Epithelial cell of esophagus (primary cell): ENCODE measurements at regions not wholly inside any gene's neighbourhood (a gene's known extent, or its start where the extent isn't known, plus 50 kb on each side); places are given as distances from the start of the nearest gene placed in this dataset.

ENCODE experiments used
- DNase-seq: peaks from one replicate; pipeline ENCODE4 v3.0.0; 2010; ENCODE audit warnings: low read depth
- H3K4me3 ChIP-seq: 2 replicates; pipeline ENCODE4 v1.5.1; 2011; ENCODE audit warnings: mild to moderate bottlenecking, low read length, control low read depth
- CTCF ChIP-seq: IDR thresholded peaks from 2 replicates; pipeline ENCODE4 v1.5.1; 2011; ENCODE audit warnings: low read depth, mild to moderate bottlenecking, low read length, control low read depth, inconsistent platforms; ENCODE audit not compliant: insufficient read depth; ENCODE audit errors: missing control alignments

GRCh38 chr5:63596254-63596653 is 366.0 kb downstream of the HTR1A start:
- no peak overlapping the region for H3K4me3 ChIP-seq
- TF ChIP-seq CTCF: no peak
- DNase-seq: no peak

GRCh38 chr5:63573380-63573779 is 388.9 kb downstream of the HTR1A start:
- TF ChIP-seq CTCF: no peak
- no peak overlapping the region for H3K4me3 ChIP-seq
- no peak for DNase-seq

DNA sequence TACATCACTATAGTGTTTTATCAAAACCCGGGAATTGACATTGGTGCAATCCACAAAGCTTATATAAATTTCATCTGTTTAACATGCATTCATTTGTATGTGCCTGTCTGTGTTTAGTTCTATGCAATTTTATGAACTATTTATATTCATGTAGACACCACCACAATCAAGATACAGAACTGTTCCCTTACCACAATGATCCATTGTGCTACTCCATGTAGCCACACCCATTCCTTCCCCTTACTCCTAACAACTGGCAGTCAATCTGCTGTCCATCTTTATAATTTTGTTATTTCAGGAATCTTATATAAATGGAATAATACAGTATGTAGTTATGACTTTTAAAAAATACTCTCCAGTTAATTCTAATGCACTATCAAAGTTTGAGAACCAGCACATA is 389.5 kb downstream of the HTR1A start:
- DNase-seq: no peak
- no peak for TF ChIP-seq CTCF
- H3K4me3 ChIP-seq: no peak overlapping the region

DNA sequence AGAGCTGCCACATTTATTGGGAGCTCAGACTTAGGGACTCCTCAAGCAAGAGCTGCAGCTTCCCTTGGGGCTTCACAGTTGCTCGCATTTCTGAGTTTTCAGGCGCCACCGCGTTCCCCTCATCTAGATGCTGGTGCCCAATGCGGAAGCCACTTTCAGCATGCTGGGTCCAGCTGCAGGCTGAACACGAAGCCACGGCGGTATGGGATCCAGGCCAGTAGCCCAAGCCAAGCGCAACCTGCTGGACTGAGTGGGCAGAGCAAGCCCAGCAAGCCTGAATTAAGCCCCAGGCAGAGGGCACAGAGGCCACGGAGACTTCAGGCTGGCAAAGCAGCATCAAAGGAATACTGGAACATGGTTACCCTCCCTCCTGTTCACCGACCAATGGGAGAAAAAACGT is 391.5 kb downstream of the HTR1A start:
- no peak overlapping the region for H3K4me3 ChIP-seq
- no peak for DNase-seq
- TF ChIP-seq CTCF: no peak

DNA sequence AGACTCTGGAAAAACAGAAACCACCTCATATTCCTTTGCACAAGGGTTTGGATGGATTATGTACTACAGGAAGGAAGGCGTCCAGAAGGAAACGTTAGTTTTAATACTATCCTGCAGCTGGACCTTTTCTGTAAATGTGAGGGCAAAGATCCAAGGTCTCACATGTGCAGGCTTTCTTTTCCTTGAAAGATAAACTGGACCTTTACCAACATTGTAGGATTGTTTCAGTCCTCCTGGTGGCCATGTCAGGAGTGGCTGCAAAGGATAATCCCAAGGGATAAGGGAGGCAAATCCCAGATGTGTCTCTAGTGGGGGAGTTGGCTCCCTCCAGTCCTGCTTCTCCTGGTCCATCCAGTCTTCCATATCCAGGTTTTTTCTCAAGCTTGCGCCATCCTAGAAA is 397.5 kb downstream of the HTR1A start:
- no peak overlapping the region for H3K4me3 ChIP-seq
- DNase-seq: no peak
- no peak for TF ChIP-seq CTCF

GRCh38 chr5:63563008-63563917 is 399.0 kb downstream of the HTR1A start:
- no peak for DNase-seq
- TF ChIP-seq CTCF: no peak
- H3K4me3 ChIP-seq: no peak overlapping the region

DNA sequence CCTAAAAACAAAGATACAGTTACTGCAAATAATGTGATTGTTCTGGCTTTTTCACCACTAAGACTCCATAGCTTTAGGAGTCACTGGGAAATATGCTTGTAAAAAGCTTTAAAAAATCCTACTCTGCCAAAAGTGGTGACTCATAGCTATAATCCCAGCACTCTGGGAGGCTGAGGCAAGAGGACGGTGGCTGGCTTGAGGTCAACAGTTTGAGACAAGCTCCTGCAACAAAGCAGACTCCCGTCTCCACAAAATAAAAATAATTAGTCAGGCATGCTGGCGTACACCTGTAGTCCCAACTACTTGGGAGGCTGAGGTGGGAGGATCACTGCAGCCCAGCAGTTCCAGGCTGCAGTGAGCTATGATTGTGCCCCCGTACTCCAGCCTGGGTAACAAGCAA is 406.4 kb downstream of the HTR1A start:
- DNase-seq: peak; percentile 15
- no peak for TF ChIP-seq CTCF
- no peak overlapping the region for H3K4me3 ChIP-seq
